GM21786 (cell line): ENCODE measurements at regions not wholly inside any gene's neighbourhood (a gene's known extent, or its start where the extent isn't known, plus 50 kb on each side); places are given as distances from the start of the nearest gene placed in this dataset.
"Not testable (repeated sequence)": the region's sequence is repeated elsewhere in the genome, so short reads cannot be mapped to it uniquely, and the experiment has no call there.

Source experiments
- ATAC-seq: cut with Tn5 transposase; IDR thresholded peaks from one replicate; pipeline ENCODE4 v1.9.1; 2021; ENCODE audit not compliant: unreplicated experiment

DNA sequence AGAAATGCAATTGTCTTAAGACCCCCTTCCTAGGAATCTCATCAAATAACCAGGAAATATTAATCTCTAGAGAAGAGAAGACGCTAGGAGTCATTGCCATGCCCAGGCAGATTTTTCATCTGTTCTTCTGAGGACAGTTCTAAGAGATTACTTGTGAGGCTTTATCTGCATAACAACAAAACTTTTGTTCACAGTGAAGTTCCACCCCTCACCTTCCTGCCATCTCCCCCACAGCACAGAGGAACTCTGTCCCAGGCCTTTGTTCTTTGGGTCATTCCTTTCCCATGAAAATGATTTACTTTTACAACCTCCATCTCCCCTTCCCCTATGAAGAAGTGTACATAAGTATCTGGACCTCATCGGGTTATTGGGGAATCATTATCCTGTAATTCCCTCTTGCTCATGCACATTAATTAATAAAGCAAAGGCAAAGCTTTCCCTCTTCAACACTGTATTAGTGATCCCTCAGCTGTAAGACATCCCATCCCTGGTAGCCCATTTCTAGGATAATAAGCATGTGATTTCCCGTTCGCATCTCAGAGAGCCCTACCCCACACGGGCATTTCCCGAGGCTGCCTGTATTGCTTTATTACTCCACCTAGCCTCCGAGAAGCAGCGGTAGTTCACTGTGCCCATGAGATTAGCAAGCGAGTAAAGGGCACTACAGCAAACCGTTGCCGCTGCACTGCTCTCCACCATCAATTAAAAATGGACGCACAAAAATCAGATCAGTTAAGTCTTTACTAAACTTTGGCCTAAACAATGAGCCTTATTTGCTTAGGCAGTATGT is 384.4 kb upstream of the CAMK1G start:
- no peak for ATAC-seq

- ATAC-seq: no peak
These were observed 383.7 kb upstream of the CAMK1G start for GRCh38 chr1:209199822-209200221.

DNA sequence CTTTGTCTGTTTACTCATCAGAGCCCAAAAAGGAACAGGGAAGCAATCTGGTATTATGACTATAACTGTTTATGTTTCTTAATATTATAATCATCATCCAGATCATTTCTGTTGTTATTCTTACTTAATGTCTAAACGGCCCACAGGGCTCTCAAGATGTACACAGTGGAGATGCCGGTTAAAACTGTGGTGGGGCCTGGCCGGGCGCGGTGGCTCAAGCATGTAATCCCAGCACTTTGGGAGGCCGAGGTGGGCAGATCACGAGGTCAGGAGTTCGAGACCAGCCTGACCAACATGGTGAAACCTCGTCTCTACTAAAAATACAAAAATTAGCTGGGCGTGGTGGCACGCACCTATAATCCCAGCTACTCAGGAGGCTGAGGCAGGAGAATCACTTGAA is 381.2 kb upstream of the CAMK1G start:
- ATAC-seq: not testable (repeated sequence)

DNA sequence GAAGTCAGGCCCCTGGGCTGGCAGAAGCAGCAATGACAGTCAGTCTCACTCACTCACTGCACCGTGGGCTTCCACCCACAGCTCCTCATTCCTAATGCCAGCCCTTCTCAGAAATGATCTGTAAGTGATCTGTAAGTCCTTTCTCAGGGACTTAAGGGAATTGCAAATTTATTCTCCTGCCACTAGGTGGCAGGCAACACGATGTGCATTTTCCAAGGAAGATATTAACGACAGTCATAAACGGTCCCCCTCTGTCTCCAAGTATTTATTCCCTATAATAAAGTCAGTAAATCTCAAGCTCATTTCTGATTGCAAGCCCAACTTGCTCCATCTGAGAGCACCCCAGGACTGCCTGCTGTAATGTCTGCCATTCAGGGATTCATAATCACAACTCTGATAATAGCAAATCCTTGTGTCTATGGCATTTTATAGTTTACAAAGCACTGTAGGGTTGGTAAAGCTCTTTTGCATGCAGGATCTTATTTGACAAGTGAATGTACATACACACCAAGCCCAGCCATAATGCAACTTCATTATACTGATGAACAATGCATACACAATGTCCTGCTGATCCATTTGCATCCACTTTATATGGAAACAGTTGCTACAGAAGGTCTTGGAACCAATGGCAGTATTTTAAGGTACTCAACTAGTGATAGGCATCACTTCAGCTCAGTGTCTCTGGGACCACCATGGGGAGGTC is 380.5 kb upstream of the CAMK1G start:
- ATAC-seq: no peak

GRCh38 chr1:209203533-209203895 is 380.0 kb upstream of the CAMK1G start:
- ATAC-seq: no peak

- ATAC-seq: no peak
These were observed 378.5 kb upstream of the CAMK1G start for GRCh38 chr1:209205039-209205438.

DNA sequence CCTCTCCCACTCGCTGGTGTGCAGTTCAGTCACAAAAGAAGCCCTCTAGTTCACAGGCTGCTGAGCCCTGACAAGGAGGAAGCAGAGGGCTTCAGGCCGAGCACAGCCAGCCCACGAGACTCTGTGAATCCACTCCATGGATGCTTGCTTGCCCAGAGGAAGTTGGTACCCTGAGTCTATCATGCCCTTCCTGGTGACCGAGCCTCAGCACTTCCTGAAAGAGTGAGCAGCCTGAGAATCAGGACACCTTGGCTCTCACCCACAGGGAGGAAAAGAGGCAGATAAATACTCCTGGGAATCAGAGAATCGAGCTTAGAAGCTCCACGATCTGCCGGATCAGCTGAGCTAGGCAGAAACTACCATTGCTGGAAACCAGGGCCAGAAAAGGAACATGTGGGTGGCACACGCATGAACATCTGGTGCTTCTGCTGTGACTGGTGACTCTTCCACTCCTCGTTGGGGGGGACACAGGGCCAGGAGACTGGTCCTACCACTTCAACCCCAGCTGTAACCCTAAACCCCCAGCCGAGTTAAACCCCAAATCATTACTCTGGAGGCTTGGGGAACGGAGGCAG is 376.3 kb upstream of the CAMK1G start:
- no peak for ATAC-seq

DNA sequence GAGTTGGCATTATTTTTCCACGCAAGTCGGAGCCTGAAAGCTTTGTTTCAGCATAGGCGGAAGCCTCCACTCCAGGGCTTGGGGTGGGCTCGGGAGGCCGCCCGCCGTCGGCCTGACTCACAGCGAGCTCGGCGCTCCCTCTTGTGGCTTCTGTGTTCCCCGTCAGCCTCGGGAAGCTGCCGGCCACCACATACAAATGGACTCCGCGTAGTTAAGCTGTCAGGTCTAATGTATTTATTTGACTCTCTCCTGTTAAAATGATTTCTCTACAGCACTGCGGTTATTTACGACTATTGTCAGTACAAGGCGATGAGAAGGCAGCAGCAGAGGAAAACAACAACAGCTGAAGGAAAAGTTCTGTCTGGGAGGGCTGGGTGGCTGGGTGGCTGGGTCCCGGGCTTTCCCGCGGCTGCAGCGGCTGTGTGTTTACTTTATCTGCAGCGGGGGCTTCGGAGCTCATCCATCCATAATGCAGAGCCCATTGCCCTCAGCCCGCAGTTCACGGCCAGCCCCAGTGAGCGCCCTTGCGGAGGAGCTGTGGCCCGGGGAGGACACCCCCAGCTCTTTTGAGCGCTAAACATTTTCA is 375.7 kb upstream of the CAMK1G start:
- ATAC-seq: no peak

DNA sequence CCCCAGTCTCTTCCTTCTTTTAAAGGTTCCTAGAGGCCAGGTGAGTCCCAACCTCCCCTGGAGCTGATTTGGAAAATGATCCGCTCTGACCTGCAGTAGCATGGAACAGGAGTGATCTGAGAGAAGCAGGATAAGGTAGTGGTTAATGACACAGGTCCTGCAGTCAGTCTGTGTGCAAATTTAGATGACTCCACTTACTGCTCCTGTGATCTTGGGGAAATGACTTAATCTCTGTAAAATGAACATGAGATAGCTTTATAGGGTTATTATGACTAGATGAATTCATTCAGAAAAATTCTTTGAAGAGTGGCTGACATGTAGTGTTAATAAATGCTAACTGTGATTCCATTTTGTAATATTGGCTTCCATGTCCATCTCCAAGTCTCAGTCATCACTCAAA is 374.9 kb upstream of the CAMK1G start:
- ATAC-seq: no peak

- ATAC-seq: no peak
These were observed 369.5 kb upstream of the CAMK1G start for GRCh38 chr1:209213989-209214388.

DNA sequence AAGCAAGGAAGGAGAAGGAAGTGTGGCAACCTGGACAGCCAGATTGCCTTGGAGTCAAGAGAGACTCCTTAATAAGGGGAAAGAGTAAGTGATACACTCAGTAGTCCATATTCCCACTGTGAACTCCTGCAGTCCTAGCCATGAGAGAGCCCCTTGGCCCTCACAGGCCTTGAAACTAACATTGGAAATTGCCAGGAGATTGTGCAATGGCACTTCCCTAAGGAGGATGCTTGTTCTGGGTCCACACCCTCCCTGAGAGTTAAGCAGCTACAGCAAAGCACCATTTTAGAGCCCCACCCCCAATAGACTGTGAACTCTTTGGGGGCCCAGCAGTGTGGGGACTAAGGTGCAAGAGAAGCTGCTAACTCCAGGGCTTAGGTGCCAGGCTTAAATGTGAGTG is 367.7 kb upstream of the CAMK1G start:
- ATAC-seq: no peak

DNA sequence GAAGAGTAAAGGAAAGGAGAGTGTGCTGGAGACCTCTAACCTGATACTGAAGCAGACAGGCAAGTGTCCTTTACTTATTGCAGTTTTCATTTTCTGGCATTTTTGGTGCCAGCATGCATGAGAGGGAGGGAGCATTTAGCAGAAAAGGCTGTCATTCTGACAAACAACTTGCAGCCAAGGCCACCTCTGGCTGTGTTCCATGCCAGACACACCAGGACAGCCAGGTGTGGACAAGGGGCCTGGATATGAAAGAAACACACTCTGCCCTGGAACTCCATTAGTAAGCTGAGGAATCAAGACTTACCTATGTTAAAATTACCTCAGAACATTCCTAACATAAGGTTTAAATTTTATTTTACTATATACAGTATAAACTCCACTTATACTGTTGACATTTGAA is 365.4 kb upstream of the CAMK1G start:
- ATAC-seq: no peak

DNA sequence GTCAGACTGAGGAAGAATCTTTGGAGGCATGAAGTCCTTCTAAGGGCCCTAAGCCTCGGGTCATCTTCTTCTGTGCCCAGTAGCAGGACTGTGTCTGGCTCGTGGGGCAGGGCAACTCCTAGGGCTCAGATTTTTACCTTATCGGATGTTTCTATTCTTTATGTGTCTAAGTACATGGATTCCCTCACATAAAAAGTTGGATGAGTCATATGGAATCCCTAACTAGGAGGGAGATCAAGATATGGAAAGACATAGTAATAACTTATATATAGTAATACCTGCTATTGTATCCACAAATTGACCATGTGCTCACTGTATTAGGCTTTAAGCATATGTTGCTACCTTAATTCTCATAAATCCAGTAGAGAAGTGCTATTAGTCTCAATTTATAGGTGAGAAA is 364.5 kb upstream of the CAMK1G start:
- ATAC-seq: no peak

DNA sequence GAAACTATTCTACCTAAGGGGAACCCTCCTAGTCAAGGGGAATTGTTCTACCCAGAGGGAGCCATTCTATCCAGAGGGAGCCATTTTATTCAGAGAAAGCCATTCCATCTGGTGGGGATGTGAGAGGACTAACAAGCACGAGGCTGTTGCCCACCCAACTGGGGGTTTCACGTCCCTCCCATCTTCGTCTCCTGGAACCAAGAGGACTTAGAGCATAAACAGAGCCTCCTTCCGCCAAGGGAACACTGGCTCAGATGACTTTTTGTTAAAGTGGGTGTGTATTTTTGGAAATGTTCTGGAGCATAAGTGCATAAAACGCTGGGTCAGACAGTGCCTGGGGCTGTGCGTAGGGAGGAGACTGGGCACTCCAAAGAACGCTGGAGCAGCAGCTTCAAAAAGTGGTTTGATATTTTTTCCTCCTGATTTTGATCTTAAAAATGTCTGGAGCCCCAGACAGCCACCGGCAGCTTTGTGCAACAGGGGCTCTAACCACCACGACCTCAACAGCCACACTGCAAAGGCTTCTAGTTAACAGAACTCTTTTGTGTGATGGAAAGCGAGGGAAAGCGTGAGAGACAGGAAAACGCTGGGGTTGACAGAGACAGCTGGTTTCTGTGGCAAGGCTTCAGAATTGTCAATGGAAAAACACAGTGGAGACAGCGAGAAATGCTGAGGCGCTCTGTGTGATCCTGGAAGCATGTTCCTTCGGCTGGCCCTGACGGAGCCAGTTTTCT is 363.6 kb upstream of the CAMK1G start:
- ATAC-seq: no peak

GRCh38 chr1:209222826-209223225 is 360.7 kb upstream of the CAMK1G start:
- no peak for ATAC-seq

- no peak for ATAC-seq
These were observed 359.7 kb upstream of the CAMK1G start for GRCh38 chr1:209223791-209224190.

DNA sequence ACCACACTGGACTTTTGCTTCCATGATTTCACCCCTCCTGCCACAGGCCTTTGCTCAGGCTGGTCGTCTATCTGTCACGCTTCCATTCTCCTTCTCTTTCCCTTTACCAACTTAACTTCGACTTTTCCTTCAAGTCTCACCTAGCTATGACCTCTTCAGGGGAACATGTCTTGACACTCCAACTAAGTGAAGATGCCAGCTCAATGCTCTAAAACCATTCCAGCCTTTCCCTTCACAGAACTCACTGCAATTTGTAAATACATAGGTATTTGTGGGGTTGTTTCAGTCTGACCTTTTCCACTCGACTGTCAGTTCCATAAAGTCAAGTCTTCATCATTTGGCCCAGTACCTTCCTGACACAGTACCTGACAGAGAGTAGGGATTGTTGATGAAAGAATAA is 358.6 kb upstream of the CAMK1G start:
- ATAC-seq: no peak

DNA sequence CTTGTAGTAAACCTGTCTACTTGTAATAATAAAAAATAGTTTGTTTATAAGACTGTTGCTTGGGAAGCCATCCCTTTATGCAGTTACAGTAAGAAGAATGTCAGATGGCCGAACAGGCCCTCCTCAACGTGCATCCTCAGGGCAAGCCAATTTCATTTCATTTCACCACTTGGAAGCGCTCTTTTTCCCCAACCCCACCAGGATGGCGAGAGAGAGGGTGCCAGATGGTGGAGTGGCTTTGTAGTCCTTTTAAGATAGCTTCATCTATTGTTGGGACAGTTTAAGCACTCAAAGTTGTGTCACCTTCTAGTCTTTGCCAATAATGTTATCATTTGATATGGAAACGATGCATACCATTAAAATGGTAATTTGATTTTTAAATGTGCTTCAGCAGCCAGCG is 356.3 kb upstream of the CAMK1G start:
- ATAC-seq: no peak

GRCh38 chr1:209227941-209228340 is 355.6 kb upstream of the CAMK1G start:
- ATAC-seq: no peak

DNA sequence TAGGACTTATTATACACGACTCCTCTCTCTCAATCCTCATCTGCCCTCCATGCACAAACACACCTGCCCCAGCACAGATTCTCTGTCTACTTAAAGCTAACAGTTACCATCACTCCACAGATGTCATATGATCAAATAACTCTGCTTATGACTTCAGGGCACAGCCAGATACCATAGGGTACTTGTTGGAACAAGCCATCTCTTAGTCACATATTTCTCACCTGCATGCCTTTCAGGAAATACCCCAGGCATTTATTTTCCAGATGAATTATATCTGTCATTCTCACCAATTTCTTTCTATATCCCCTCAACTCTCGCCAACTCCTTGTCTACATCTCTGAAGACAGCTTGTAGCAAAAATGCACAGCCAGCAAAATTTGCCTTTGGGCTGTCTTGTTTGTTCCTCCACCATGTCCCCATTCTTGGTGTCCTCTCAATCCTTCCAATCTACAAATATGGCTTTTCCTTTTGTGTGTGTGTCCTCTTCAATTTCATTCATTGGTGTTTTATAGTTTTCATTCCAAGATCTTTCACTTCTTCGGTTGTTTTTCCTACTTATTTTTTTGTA is 353.9 kb upstream of the CAMK1G start:
- ATAC-seq: no peak

DNA sequence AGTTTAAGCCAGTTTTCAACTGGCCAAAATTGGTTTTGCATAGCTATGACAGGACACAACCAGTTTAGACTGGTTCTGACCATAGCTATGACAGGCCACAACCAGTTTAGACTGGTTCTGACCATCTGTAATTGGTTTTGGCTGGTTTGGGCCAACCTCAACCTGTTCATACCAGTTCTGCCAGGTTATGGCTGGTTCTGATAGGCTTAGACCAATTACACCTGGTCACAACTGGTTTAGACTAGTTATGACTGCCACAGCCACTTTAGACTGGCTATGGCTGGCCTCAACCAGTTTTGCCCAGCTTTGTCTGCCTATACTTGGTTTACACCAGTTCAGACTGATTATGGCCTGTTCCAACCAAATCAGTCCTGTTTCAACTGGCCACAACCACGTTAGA is 353.2 kb upstream of the CAMK1G start:
- ATAC-seq: no peak
